ENCODE measurements at regions not wholly inside any gene's neighbourhood (a gene's known extent, or its start where the extent isn't known, plus 50 kb on each side); places are given as distances from the start of the nearest gene placed in this dataset.
A peak's percentile ranks its signal among the peaks of the same experiment; 100 is the strongest.

DNA sequence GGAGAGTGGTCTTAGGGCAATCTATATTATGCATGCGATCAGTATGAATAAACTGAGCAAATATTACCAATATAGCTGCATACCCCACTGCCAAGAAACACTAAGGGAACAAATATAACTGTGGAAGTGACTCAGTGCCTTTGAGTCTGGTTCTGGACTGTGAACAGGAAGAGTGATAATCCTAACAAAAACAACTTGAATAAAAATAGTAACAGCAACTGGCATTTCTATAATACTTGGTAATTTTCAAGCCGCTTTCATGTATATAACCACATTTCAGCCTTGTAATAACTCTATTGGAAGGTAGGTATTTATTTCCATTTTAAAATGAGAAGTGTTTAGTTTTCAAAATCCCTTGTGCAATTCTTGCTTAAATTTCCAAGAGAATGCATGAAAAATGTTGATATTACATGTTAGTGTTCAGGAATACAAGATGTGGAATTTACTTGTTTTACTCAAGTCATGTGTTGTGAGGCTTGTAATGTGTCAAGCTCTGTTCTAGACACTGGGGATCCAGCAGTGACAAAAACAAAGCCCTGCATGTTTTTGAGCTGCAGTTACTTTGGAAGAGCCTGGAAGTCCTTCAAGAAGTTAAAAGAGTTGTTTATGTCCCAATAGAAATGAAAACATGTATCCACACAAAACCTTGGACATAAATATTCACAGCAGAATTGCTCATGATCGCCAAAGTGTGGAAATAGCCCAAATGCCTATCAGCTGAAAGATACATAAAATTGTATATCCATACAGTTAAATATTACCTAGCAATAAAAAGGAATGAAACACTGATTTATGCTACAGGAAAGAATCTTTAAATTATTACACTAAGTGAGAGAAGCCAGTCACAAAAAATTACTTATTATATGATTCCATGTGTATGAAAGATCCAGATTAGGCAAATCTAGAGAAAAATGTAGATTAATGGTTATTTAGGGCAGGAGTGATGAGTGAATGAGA, 338.1 kb upstream of the TMEM132C start:
- TF ChIP-seq, protein P1, sequence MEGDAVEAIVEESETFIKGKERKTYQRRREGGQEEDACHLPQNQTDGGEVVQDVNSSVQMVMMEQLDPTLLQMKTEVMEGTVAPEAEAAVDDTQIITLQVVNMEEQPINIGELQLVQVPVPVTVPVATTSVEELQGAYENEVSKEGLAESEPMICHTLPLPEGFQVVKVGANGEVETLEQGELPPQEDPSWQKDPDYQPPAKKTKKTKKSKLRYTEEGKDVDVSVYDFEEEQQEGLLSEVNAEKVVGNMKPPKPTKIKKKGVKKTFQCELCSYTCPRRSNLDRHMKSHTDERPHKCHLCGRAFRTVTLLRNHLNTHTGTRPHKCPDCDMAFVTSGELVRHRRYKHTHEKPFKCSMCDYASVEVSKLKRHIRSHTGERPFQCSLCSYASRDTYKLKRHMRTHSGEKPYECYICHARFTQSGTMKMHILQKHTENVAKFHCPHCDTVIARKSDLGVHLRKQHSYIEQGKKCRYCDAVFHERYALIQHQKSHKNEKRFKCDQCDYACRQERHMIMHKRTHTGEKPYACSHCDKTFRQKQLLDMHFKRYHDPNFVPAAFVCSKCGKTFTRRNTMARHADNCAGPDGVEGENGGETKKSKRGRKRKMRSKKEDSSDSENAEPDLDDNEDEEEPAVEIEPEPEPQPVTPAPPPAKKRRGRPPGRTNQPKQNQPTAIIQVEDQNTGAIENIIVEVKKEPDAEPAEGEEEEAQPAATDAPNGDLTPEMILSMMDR (IDR thresholded peaks at IDR 0.05; ENCODE audit: extremely low read depth, low read depth, low read length), result no peak
- H3K27me3 ChIP-seq (ENCODE audit: insufficient read depth, low read length), result no peaks in the 10 kb centered on the region
- peak; percentile 90 for DNase-seq (ENCODE audit: insufficient read length, low spot score, missing footprints)
- no peaks in the 10 kb centered on the region for H3K36me3 ChIP-seq (ENCODE audit: insufficient read depth, low read length)
- no peak overlapping the region for H2AFZ ChIP-seq (ENCODE audit: low read length)
- no peaks in the 10 kb centered on the region for H4K20me1 ChIP-seq (ENCODE audit: insufficient read depth, low read length)
- no peak overlapping the region for H3K4me3 ChIP-seq (ENCODE audit: insufficient read depth, low read length)
- no peaks in the 10 kb centered on the region for H3K9me3 ChIP-seq (ENCODE audit: low read depth, low read length)
- H3K4me1 ChIP-seq (ENCODE audit: insufficient read depth, low read length), result peaks cover 11% of the 10 kb centered on the region
- peak overlapping the region; percentile 33 for H3K27ac ChIP-seq (ENCODE audit: low read depth, low read length)
- peak overlapping the region; percentile 33 for H3K4me2 ChIP-seq (ENCODE audit: insufficient read depth, low read length)
- H3K79me2 ChIP-seq (ENCODE audit: insufficient read depth, low read length), result no peaks in the 10 kb centered on the region

GRCh38 chr12:127930122-127930521, 336.8 kb upstream of the TMEM132C start:
- Histone ChIP-seq H3K9me3 (ENCODE audit: low read depth, low read length) (no peaks in the 10 kb centered on the region), H3K27ac (ENCODE audit: low read depth, low read length) (no peak overlapping the region), H3K27me3 (ENCODE audit: insufficient read depth, low read length) (no peaks in the 10 kb centered on the region), H2AFZ (ENCODE audit: low read length) (no peak overlapping the region), H3K4me3 (ENCODE audit: insufficient read depth, low read length) (no peak overlapping the region), H4K20me1 (ENCODE audit: insufficient read depth, low read length) (no peaks in the 10 kb centered on the region), H3K4me1 (ENCODE audit: insufficient read depth, low read length) (peaks cover 11% of the 10 kb centered on the region), H3K79me2 (ENCODE audit: insufficient read depth, low read length) (no peaks in the 10 kb centered on the region), H3K36me3 (ENCODE audit: insufficient read depth, low read length) (no peaks in the 10 kb centered on the region), H3K4me2 (ENCODE audit: insufficient read depth, low read length) (no peak overlapping the region)
- TF ChIP-seq, protein P1 (IDR thresholded peaks at IDR 0.05; ENCODE audit: extremely low read depth, low read depth, low read length), result no peak
- no peak for DNase-seq (ENCODE audit: insufficient read length, low spot score, missing footprints)

DNA sequence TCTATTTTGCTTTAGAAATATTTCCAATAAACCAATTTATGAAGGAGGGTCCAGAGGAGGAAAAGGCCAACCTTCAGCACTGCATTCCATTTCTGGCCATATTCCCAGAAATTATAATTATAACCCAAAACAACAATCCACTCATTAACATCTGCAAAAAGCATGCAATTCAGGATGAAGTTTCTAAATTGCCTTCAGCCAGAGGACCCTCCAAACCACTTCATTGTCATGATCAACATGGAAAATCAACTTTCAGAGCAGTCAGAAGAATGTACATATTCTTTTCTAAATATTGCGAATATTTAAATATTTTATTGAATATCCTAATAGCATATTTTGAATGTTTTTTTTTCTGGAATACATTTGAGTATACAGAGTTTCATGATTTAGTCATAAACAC, 332.6 kb upstream of the TMEM132C start:
- Histone ChIP-seq H3K36me3 (ENCODE audit: insufficient read depth, low read length) (no peaks in the 10 kb centered on the region), H3K79me2 (ENCODE audit: insufficient read depth, low read length) (no peaks in the 10 kb centered on the region), H3K4me3 (ENCODE audit: insufficient read depth, low read length) (no peak overlapping the region), H3K27me3 (ENCODE audit: insufficient read depth, low read length) (no peaks in the 10 kb centered on the region), H4K20me1 (ENCODE audit: insufficient read depth, low read length) (no peaks in the 10 kb centered on the region), H3K4me1 (ENCODE audit: insufficient read depth, low read length) (no peaks in the 10 kb centered on the region), H2AFZ (ENCODE audit: low read length) (no peak overlapping the region), H3K9me3 (ENCODE audit: low read depth, low read length) (peaks cover 1% of the 10 kb centered on the region), H3K4me2 (ENCODE audit: insufficient read depth, low read length) (no peak overlapping the region), H3K27ac (ENCODE audit: low read depth, low read length) (no peak overlapping the region)
- TF ChIP-seq, protein P1 (IDR thresholded peaks at IDR 0.05; ENCODE audit: extremely low read depth, low read depth, low read length), result no peak
- DNase-seq (ENCODE audit: insufficient read length, low spot score, missing footprints), result no peak

DNA sequence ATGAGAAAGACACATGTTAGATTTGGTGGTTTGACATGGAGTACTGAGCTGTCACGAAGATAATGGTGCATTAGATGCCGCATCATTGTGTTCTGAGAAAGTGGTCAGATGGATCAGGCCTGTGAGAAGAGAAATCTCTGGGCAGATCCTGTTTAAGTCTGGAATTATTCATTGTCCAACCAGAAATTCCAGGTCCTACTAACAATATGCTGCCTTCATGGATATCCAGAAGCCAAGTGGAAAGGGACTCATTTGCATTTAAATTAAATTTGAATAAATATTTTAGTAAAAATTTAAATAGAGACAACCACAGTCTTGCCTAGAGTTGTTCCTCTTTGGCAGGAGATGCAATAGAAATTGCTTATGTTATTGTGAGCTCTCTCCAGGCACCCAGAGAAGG, 330.5 kb upstream of the TMEM132C start:
- H3K4me1 ChIP-seq (ENCODE audit: insufficient read depth, low read length), result no peaks in the 10 kb centered on the region
- no peak overlapping the region for H3K27ac ChIP-seq (ENCODE audit: low read depth, low read length)
- no peak overlapping the region for H2AFZ ChIP-seq (ENCODE audit: low read length)
- no peak overlapping the region for H3K4me3 ChIP-seq (ENCODE audit: insufficient read depth, low read length)
- no peak overlapping the region for H3K4me2 ChIP-seq (ENCODE audit: insufficient read depth, low read length)
- H3K9me3 ChIP-seq (ENCODE audit: low read depth, low read length), result peaks cover 2% of the 10 kb centered on the region
- no peaks in the 10 kb centered on the region for H3K27me3 ChIP-seq (ENCODE audit: insufficient read depth, low read length)
- no peaks in the 10 kb centered on the region for H3K79me2 ChIP-seq (ENCODE audit: insufficient read depth, low read length)
- TF ChIP-seq, protein P1 (IDR thresholded peaks at IDR 0.05; ENCODE audit: extremely low read depth, low read depth, low read length), result no peak
- H3K36me3 ChIP-seq (ENCODE audit: insufficient read depth, low read length), result no peaks in the 10 kb centered on the region
- DNase-seq (ENCODE audit: insufficient read length, low spot score, missing footprints), result no peak
- no peaks in the 10 kb centered on the region for H4K20me1 ChIP-seq (ENCODE audit: insufficient read depth, low read length)
